22Rv1 (cell line): ENCODE measurements at regions not wholly inside any gene's neighbourhood (a gene's known extent, or its start where the extent isn't known, plus 50 kb on each side); places are given as distances from the start of the nearest gene placed in this dataset.

Experiments used
- H3K27ac ChIP-seq: fragments of 450-650 bp; 2 replicates; pipeline ENCODE4 v1.5.1; 2017
- CTCF ChIP-seq: fragments of 450-650 bp; IDR thresholded peaks from 2 replicates; pipeline ENCODE4 v1.5.1; 2017; ENCODE audit warnings: mild to moderate bottlenecking
- ZFX ChIP-seq: fragments of 450-650 bp; IDR thresholded peaks from 2 replicates; pipeline ENCODE4 v1.6.1; 2017; ENCODE audit warnings: antibody characterized with exemption, borderline replicate concordance

DNA sequence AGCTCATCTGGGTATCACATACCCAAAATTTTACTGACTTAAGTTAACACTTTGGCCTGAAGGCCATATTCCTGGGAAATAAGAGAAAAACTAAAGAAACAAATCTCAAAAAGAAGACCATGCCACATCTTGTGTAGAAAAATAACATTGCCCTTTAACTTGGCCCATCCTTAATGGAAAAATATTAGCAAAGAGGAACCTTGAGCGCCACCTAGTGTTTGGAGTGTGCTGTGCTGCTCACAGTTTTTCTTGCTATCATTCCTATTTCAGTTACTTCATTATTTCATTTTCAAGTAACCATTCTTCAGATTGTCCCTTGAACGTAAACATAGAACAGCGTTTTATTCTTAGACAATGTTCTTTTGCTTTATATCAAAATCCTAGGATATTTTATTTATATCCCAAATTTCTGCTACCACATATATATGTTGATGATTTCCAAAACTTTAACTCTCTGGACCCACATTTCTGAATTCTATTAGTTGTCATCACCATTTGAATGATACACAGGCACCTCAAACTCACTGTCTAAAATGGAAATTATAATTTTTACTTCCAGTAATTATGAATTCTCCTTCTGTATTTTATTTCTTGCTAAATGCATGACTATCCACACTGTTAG is 999.0 kb upstream of the ADGRL3 start:
- H3K27ac ChIP-seq, result no peak overlapping the region
- TF ChIP-seq CTCF (peak; percentile 89), ZFX (no peak)

GRCh38 chr4:60209588-60209987 is 990.5 kb upstream of the ADGRL3 start:
- TF ChIP-seq CTCF (no peak), ZFX (no peak)
- no peak overlapping the region for H3K27ac ChIP-seq

DNA sequence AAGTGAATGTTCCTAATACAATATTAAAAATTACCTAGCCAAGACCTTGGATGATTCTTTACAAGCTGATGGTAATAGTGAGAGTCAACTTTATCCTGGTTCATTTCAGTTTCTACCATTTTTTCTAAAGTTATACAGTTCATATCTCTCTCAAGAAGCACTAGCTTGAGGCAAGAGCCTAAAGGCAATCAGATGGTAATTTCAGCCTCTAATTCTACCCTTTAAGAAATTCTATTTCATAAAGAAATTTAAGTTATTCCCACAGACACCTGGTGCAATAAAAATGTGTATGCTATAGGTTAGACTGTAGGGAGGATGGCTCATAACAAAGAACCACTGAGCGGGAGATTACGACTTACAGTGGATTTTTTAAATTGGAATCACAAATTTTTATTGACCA is 984.2 kb upstream of the ADGRL3 start:
- H3K27ac ChIP-seq, result no peak overlapping the region
- no peak for TF ChIP-seq ZFX
- no peak for TF ChIP-seq CTCF

DNA sequence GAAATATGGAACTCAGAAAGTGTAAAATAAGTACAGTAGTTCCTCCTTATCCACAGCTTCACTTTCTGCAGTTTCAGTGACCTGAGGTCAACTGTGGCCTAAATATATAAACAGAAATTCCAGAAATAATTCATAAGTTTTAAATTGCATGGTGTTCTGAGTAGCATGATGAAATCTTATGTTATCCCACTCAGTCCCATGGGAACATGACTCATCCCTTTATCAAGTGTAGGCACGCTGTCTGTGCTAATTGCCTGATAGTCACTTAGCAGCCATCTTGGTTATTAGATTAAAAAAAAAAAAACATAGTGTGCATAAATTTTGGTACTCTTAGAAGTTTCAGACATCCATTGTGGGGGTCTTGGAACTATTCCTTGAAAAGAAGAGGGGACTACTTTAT is 983.4 kb upstream of the ADGRL3 start:
- no peak for TF ChIP-seq CTCF
- TF ChIP-seq ZFX, result no peak
- H3K27ac ChIP-seq, result no peak overlapping the region

- no peak for TF ChIP-seq ZFX
- no peak for TF ChIP-seq CTCF
Observed at GRCh38 chr4:60221866-60222265, 978.3 kb upstream of the ADGRL3 start.

DNA sequence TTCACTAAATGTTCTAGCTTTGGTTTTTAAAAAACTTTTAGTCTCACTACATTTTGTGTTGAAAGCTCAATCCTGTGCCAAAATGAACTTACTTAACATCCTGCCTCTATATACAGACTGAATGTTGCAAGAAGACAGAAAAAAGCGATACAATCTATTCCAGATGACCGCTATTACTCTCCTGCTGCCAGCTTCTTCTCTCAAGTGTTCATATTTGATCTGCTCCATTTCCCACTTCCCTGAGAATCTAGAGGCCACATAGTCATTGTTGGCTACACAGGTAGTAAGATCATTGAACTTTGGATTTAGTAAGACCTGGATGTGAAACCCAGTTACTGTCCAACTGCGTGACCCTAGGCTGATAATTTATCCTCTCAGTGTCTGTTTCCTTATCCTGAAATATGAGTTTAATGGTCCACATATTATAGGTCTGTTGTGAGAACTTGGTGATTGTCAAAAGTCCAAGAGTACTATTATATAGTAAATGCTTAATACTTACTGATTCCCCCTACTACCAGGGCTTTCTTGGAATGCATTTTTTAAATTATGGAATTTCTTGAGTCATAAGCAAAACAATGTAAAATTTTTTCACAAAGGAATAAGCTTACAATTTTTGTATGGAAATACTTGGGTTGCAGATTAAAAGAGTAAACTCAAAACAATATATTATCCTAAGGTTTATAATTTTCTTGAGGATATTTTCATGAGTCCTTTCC is 976.8 kb upstream of the ADGRL3 start:
- no peak for TF ChIP-seq ZFX
- TF ChIP-seq CTCF, result no peak
- no peak overlapping the region for H3K27ac ChIP-seq

More at GRCh38 chr4:60221866-60222265, 978.3 kb upstream of the ADGRL3 start:
- no peak overlapping the region for H3K27ac ChIP-seq

GRCh38 chr4:60241866-60242265 is 958.3 kb upstream of the ADGRL3 start:
- no peak for TF ChIP-seq ZFX
- TF ChIP-seq CTCF, result no peak
- no peak overlapping the region for H3K27ac ChIP-seq
